ENCODE measurements at regions not wholly inside any gene's neighbourhood (a gene's known extent, or its start where the extent isn't known, plus 50 kb on each side); places are given as distances from the start of the nearest gene placed in this dataset.

- TF ChIP-seq ARNTL (CRISPR knock-in tag; IDR thresholded peaks at IDR 0.05; ENCODE audit: borderline replicate concordance, low read depth) (no peak), RARB (CRISPR knock-in tag; IDR thresholded peaks at IDR 0.05) (no peak), TCF4 (CRISPR knock-in tag; IDR thresholded peaks at IDR 0.05; ENCODE audit: borderline replicate concordance) (no peak), PPARA (CRISPR knock-in tag; IDR thresholded peaks at IDR 0.05; ENCODE audit: borderline replicate concordance) (no peak), TOX (CRISPR knock-in tag; IDR thresholded peaks at IDR 0.05; ENCODE audit: borderline replicate concordance) (no peak), POU6F1 (CRISPR knock-in tag; IDR thresholded peaks at IDR 0.05; ENCODE audit: borderline replicate concordance, low read depth) (no peak), ZNF70 (CRISPR knock-in tag; IDR thresholded peaks at IDR 0.05) (no peak)
- TF ChIP-seq, protein P1, sequence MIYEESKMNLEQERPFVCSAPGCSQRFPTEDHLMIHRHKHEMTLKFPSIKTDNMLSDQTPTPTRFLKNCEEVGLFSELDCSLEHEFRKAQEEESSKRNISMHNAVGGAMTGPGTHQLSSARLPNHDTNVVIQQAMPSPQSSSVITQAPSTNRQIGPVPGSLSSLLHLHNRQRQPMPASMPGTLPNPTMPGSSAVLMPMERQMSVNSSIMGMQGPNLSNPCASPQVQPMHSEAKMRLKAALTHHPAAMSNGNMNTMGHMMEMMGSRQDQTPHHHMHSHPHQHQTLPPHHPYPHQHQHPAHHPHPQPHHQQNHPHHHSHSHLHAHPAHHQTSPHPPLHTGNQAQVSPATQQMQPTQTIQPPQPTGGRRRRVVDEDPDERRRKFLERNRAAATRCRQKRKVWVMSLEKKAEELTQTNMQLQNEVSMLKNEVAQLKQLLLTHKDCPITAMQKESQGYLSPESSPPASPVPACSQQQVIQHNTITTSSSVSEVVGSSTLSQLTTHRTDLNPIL (CRISPR knock-in tag; IDR thresholded peaks at IDR 0.05; ENCODE audit: low read depth) = no peak
These were observed 187.5 kb upstream of the ZBED5 start for GRCh38 chr11:11045156-11045930.

All from SK-N-SH treated with all-trans-retinoic acid at 6 μM for 48 hours (cell line).